ENCODE measurements at regions not wholly inside any gene's neighbourhood (a gene's known extent, or its start where the extent isn't known, plus 50 kb on each side); places are given as distances from the start of the nearest gene placed in this dataset.

- TF ChIP-seq CTCF (conservative IDR thresholded peaks at IDR 0.05; ENCODE audit: low read depth in 2 of 2) = no peak
These were observed 130.6 kb downstream of the BRD1 start (continued) for GRCh38 chr22:49697047-49697446.

GRCh38 chr22:49694462-49695260, 133.0 kb downstream of the BRD1 start:
- Histone ChIP-seq H3K79me2 (replicated peaks; ENCODE audit: insufficient read depth) (no peaks in the 10 kb centered on the region), H2AFZ (no peak overlapping the region), H3K4me3 (no peak overlapping the region), H4K20me1 (replicated peaks; ENCODE audit: insufficient read depth) (no peaks in the 10 kb centered on the region), H3K4me1 (ENCODE audit: insufficient read depth) (no peaks in the 10 kb centered on the region), H3K27me3 (ENCODE audit: insufficient read depth) (no peaks in the 10 kb centered on the region), H3K9me2 (ENCODE audit: insufficient read depth) (no peaks in the 10 kb centered on the region), H3K27ac (ENCODE audit: low read depth) (no peak overlapping the region), H3K36me3 (ENCODE audit: insufficient read depth) (no peaks in the 10 kb centered on the region; the same call in 1 of the 2 replicates), H3F3A (replicated peaks; ENCODE audit: low read depth) (no peaks in the 10 kb centered on the region), H3K4me2 (no peak overlapping the region)
- Mint-ChIP-seq H3K4me3 (no peak overlapping the region), H3K9me3 (peaks cover 41% of the 10 kb centered on the region), H3K4me1 (no peaks in the 10 kb centered on the region), H3K27ac (no peak overlapping the region), H3K27me3 (ENCODE audit: insufficient read depth, low read depth, poor library complexity) (peaks cover 4% of the 10 kb centered on the region), H3K36me3 (ENCODE audit: low read depth) (peaks cover 20% of the 10 kb centered on the region; the same call in 2 of the 3 replicates)
- DNase-seq (ENCODE audit: low spot score) (no peak), ATAC-seq (no peak)
- TF ChIP-seq ETS1 (IDR thresholded peaks at IDR 0.05) = no peak
- no peak for TF ChIP-seq EZH2phosphoT487 (IDR thresholded peaks at IDR 0.05; ENCODE audit: unreplicated experiment)
- TF ChIP-seq CREB1 (CRISPR knock-in tag; IDR thresholded peaks at IDR 0.05; ENCODE audit: low read depth) = no peak
- no peak for TF ChIP-seq POLR2AphosphoS5 (IDR thresholded peaks at IDR 0.05; ENCODE audit: low read depth)
- TF ChIP-seq STAT1 (IDR thresholded peaks at IDR 0.05; ENCODE audit: unreplicated experiment) = no peak
- TF ChIP-seq ZNF462 (CRISPR knock-in tag; IDR thresholded peaks at IDR 0.05) = no peak
- no peak for TF ChIP-seq CTCF (conservative IDR thresholded peaks at IDR 0.05; ENCODE audit: low read depth in 2 of 2)
- TF ChIP-seq REST (IDR thresholded peaks at IDR 0.05; ENCODE audit: unreplicated experiment) = no peak

All from GM23338 (cell line).